SK-N-SH (cell line): ENCODE measurements at regions not wholly inside any gene's neighbourhood (a gene's known extent, or its start where the extent isn't known, plus 50 kb on each side); places are given as distances from the start of the nearest gene placed in this dataset.

Experiments
- CTCF ChIA-PET: fragments of 300-600, 350-600 bp; formaldehyde crosslinking; extraction: SDS; loops from one replicate; lab custom pipeline; 2021; lab: Yijun Ruan, JAX
- POLR2A ChIA-PET: fragments of 350-600 bp; sonication (Branson Sonifier 250); formaldehyde crosslinking; extraction: SDS; loops from one replicate; lab custom pipeline; 2020; ENCODE audit warnings: antibody characterized with exemption, inconsistent platforms; lab: Yijun Ruan, JAX
- DNase-seq: peaks from one replicate; pipeline ENCODE4 v3.0.0; 2012
- H2AFZ ChIP-seq: fragments of 200-600 bp; sonication (generic); 2 replicates; pipeline ENCODE4 v1.8.1; 2016; ENCODE audit warnings: antibody characterized with exemption, mild to moderate bottlenecking, low read depth
- H3F3A ChIP-seq: fragments of 200-600 bp; sonication (generic); replicated peaks from 2 replicates; pipeline ENCODE3; 2016; ENCODE audit warnings: antibody characterized with exemption, mild to moderate bottlenecking; ENCODE audit not compliant: insufficient read depth
- H3K27ac ChIP-seq, 2 experiments: fragments of 200-500 bp in 1 of 2; fragments of 200-600 bp in 1 of 2; sonication (Bioruptor generic) in 1 of 2; sonication (generic), shearing (Covaris generic) in 1 of 2; 2 replicates each; pipeline versions ENCODE4 v1.5.1 to v1.6.1; 2014 to 2016; ENCODE audit warnings: low read depth in 2 of 2, inconsistent platforms in 1 of 2, low read length in 1 of 2, mild to moderate bottlenecking in 1 of 2, mixed read lengths in 1 of 2
- H3K27me3 ChIP-seq: fragments of 200-600 bp; sonication (generic), shearing (Covaris generic); 2 replicates; pipeline ENCODE4 v1.6.1; 2016; ENCODE audit warnings: mixed run types; ENCODE audit not compliant: insufficient read depth
- H3K36me3 ChIP-seq, 2 experiments: fragments of 200-500 bp in 1 of 2; fragments of 200-600 bp in 1 of 2; sonication (Bioruptor generic) in 1 of 2; sonication (generic) in 1 of 2; replicated peaks in 1 of 2; 2 replicates each; pipeline versions ENCODE3 to v1.5.1; 2014 to 2016; ENCODE audit warnings: low read length in 1 of 2, mild to moderate bottlenecking in 1 of 2; ENCODE audit not compliant: insufficient read depth in 2 of 2, control insufficient read depth in 1 of 2
- H3K4me1 ChIP-seq, 2 experiments: fragments of 200-500 bp in 1 of 2; fragments of 200-600 bp in 1 of 2; sonication (Bioruptor generic) in 1 of 2; sonication (generic), shearing (Covaris generic) in 1 of 2; 2 replicates each; pipeline versions ENCODE4 v1.5.1 to v1.6.1; 2014 to 2016; ENCODE audit warnings: low read depth in 1 of 2, low read length in 1 of 2, mixed run types in 1 of 2; ENCODE audit not compliant: insufficient read depth in 2 of 2, control insufficient read depth in 1 of 2
- H3K4me2 ChIP-seq: fragments of 200-600 bp; sonication (generic), shearing (Covaris generic); 2 replicates; pipeline ENCODE4 v1.6.1; 2017; ENCODE audit warnings: mixed run types
- H3K4me3 ChIP-seq, 2 experiments: fragments of 200-500 bp in 1 of 2; fragments of 200-600 bp in 1 of 2; sonication (Bioruptor generic) in 1 of 2; sonication (generic), shearing (Covaris generic) in 1 of 2; 2 replicates each; pipeline versions ENCODE4 v1.5.1 to v1.8.1; 2014 to 2016; ENCODE audit warnings: low read depth in 2 of 2, inconsistent platforms in 1 of 2, low read length in 1 of 2, mild to moderate bottlenecking in 1 of 2, mixed read lengths in 1 of 2, moderate library complexity in 1 of 2
- H3K79me2 ChIP-seq: fragments of 200-600 bp; sonication (generic); 2 replicates; pipeline ENCODE4 v1.8.1; 2017; ENCODE audit warnings: mild to moderate bottlenecking; ENCODE audit not compliant: insufficient read depth
- H3K9ac ChIP-seq: fragments of 200-600 bp; sonication (generic); 2 replicates; pipeline ENCODE4 v1.6.1; 2017; ENCODE audit warnings: mixed run types
- H3K9me2 ChIP-seq: fragments of 200-600 bp; sonication (generic); 2 replicates; pipeline ENCODE4 v1.6.1; 2017; ENCODE audit warnings: mixed run types
- H3K9me3 ChIP-seq: fragments of 200-600 bp; sonication (generic); 2 replicates; pipeline ENCODE4 v1.6.1; 2017; ENCODE audit warnings: mixed run types, mild to moderate bottlenecking, moderate library complexity
- H4K20me1 ChIP-seq: fragments of 200-600 bp; sonication (generic); 2 replicates; pipeline ENCODE4 v1.6.1; 2017; ENCODE audit warnings: mild to moderate bottlenecking, mixed run types; ENCODE audit not compliant: insufficient read depth
- CHD2 ChIP-seq: fragments of 150-350 bp; IDR thresholded peaks from 2 replicates; pipeline ENCODE4 v1.6.1; 2018; ENCODE audit warnings: low read length; ENCODE audit not compliant: partially characterized antibody
- EP300 ChIP-seq, 2 experiments: IDR thresholded peaks; 2 replicates each; pipeline versions ENCODE4 v1.4.0 to v1.6.1; 2012; ENCODE audit warnings: borderline replicate concordance in 1 of 2, low read depth in 1 of 2, low read length in 1 of 2
- FOXJ3 ChIP-seq: sonication (generic); formaldehyde crosslinking; IDR thresholded peaks from 2 replicates; pipeline ENCODE4 v1.5.1; 2020; ENCODE audit warnings: mild to moderate bottlenecking, missing genetic modification reagents
- MEF2A ChIP-seq: IDR thresholded peaks from 2 replicates; pipeline ENCODE4 v1.4.0; 2012; ENCODE audit warnings: low read depth, borderline replicate concordance
- MXI1 ChIP-seq: IDR thresholded peaks from 2 replicates; pipeline ENCODE4 v1.6.1; 2012; ENCODE audit warnings: mild to moderate bottlenecking, low read depth, low read length, improper control_type of control experiment
- PBX3 ChIP-seq: IDR thresholded peaks from 2 replicates; pipeline ENCODE4; 2012
- RCOR1 ChIP-seq: fragments of 150-350 bp; IDR thresholded peaks from 2 replicates; pipeline ENCODE4 v1.6.1; 2017; ENCODE audit warnings: antibody characterized with exemption, low read length
- REST ChIP-seq: IDR thresholded peaks from 2 replicates; pipeline ENCODE4 v1.6.1; 2012; ENCODE audit warnings: mild to moderate bottlenecking, low read depth, low read length, moderate library complexity
- RFX5 ChIP-seq: IDR thresholded peaks from 2 replicates; pipeline ENCODE4 v1.6.1; 2012; ENCODE audit warnings: mild to moderate bottlenecking, improper control_type of control experiment, low read length
- SMC3 ChIP-seq: IDR thresholded peaks from 2 replicates; pipeline ENCODE4 v1.6.1; 2012; ENCODE audit warnings: low read depth, low read length, improper control_type of control experiment
- TCF12 ChIP-seq: IDR thresholded peaks from 2 replicates; pipeline ENCODE4 v1.4.0; 2012
- YY1 ChIP-seq: IDR thresholded peaks from 2 replicates; pipeline ENCODE4 v1.4.0; 2012; ENCODE audit warnings: low read depth, mild to moderate bottlenecking
- ZBTB33 ChIP-seq: IDR thresholded peaks from 2 replicates; pipeline ENCODE4 v1.4.0; 2012; ENCODE audit warnings: low read depth, borderline replicate concordance
- WGBS: methylation state at CpG from one replicate; pipeline ENCODE4 v1.1.6; 2017; ENCODE audit warnings: low lambda C conversion rate; 5-methylcytosine and 5-hydroxymethylcytosine counted together
- TF ChIP-seq, protein P1 (sequence below): IDR thresholded peaks from 2 replicates; pipeline ENCODE4 v1.4.0; 2012; ENCODE audit warnings: low read depth

- ChIA-PET CTCF (no interaction called here), POLR2A (no interaction called here)
- H3K79me2 ChIP-seq, result no peaks in the 10 kb centered on the region
- peak; percentile 11 for DNase-seq
- H3K4me2 ChIP-seq, result no peak overlapping the region
- no peaks in the 10 kb centered on the region for H4K20me1 ChIP-seq
- H3K4me3 ChIP-seq, result no peak overlapping the region
- TF ChIP-seq CHD2 (no peak), MXI1 (0 out of 2 replicates have a peak, but pooled peaks have one; percentile 13), EP300 (IDR thresholded peaks at IDR 0.05; ENCODE audit: borderline replicate concordance in 1 of 2, low read depth in 1 of 2, low read length in 1 of 2) (peak in 1 of 2 experiments; percentile 59; a peak in 1 of 4 replicates), TCF12 (peak; percentile 24; the same call in 1 of the 2 replicates)
- no peaks in the 10 kb centered on the region for H3K9me2 ChIP-seq
- 24% methylated on average over 2 of the region's 2 CpGs for WGBS
- peak overlapping the region in 1 of 2 experiments; percentile 84; a peak in 2 of 4 replicates for H3K27ac ChIP-seq
- H3K9ac ChIP-seq, result no peak overlapping the region
- H2AFZ ChIP-seq, result no peak overlapping the region
- H3F3A ChIP-seq, result peaks cover 15% of the 10 kb centered on the region
- H3K9me3 ChIP-seq, result no peaks in the 10 kb centered on the region
- H3K27me3 ChIP-seq, result no peaks in the 10 kb centered on the region
- peaks cover 6 to 12% of the 10 kb centered on the region in 2 experiments; a peak in 3 of 4 replicates for H3K4me1 ChIP-seq
- H3K36me3 ChIP-seq, result no peaks in the 10 kb centered on the region
Measured at GRCh38 chr12:59046763-59047534, 126.6 kb upstream of the LRIG3 start.

DNA sequence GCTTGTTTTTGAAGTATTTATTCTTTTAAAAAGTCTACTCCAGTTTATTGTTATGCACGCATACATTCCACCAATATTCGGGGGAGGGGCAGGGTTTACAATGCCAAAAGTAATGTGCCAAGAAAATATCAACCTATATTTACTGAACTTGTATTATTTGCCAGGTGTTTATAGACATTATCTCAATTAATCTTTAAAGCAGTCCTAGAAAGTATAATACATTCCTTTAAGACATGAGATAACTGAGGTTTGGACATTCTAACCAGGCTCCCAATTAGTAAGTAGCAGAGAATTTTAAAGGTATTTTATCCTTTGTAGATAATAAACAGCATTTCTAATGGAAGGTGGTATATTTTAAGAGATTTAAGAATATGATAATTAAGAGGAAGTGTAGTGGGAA is 124.5 kb upstream of the LRIG3 start:
- CTCF ChIA-PET, result interaction anchor here (0.7 to 0.8 kb wide), 2 partner anchors 10 to 90 kb away, joined by 4 to 5 read pairs; no protein-coding TSS in a partner anchor
- no peak for DNase-seq
- H3K27me3 ChIP-seq, result no peaks in the 10 kb centered on the region

More for the DNA sequence above, 124.5 kb upstream of the LRIG3 start:
- H3K27ac ChIP-seq, result no peak overlapping the region
- peaks cover 20% of the 10 kb centered on the region in 2 experiments for H3K4me1 ChIP-seq
- POLR2A ChIA-PET, result no interaction called here
- no peak for TF ChIP-seq YY1
- no peak for TF ChIP-seq CHD2
- no peak for TF ChIP-seq PBX3
- no peak for TF ChIP-seq MEF2A
- no peak for TF ChIP-seq REST
- TF ChIP-seq SMC3, result no peak
- TF ChIP-seq ZBTB33, result no peak
- TF ChIP-seq MXI1, result no peak
- TF ChIP-seq, protein P1, sequence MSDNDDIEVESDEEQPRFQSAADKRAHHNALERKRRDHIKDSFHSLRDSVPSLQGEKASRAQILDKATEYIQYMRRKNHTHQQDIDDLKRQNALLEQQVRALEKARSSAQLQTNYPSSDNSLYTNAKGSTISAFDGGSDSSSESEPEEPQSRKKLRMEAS, result no peak
- no peak for TF ChIP-seq RFX5
- no peak for TF ChIP-seq FOXJ3 (CRISPR knock-in tag)
- no peak for TF ChIP-seq RCOR1
- H3K4me3 ChIP-seq, result no peak overlapping the region
- no peak overlapping the region for H3K4me2 ChIP-seq
- no peaks in the 10 kb centered on the region for H3K9me3 ChIP-seq
- no peaks in the 10 kb centered on the region for H3K9me2 ChIP-seq
- H4K20me1 ChIP-seq, result no peaks in the 10 kb centered on the region
- no peaks in the 10 kb centered on the region for H3K36me3 ChIP-seq
- 85% methylated on average over 2 of the region's 2 CpGs for WGBS
- H2AFZ ChIP-seq, result no peak overlapping the region
- no peak overlapping the region for H3K9ac ChIP-seq
- H3F3A ChIP-seq, result peaks cover 32% of the 10 kb centered on the region
- H3K79me2 ChIP-seq, result no peaks in the 10 kb centered on the region
